ENCODE measurements at regions not wholly inside any gene's neighbourhood (a gene's known extent, or its start where the extent isn't known, plus 50 kb on each side); places are given as distances from the start of the nearest gene placed in this dataset.

DNA sequence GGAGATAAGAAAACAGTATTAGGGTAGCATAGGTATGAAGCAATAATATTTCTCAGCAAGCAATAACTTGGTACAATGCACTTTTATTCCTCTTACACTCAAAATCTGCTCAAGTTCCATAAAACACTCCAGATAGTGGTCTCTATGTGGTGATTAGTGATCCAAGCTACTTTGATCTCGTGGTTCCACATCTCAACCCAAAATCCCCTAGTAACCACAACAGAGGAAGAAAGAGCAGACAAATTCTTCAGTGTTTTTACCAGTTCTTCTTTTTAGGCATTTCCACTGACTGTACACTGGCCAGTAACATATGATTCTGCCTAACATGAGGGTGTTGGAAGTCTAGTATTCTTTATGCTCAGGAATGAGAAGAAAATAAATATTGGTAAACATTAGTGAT lies 309.0 kb upstream of the PTCHD4 start:
- no peak for TF ChIP-seq POLR2A (IDR thresholded peaks at IDR 0.05)
- TF ChIP-seq, protein P1, sequence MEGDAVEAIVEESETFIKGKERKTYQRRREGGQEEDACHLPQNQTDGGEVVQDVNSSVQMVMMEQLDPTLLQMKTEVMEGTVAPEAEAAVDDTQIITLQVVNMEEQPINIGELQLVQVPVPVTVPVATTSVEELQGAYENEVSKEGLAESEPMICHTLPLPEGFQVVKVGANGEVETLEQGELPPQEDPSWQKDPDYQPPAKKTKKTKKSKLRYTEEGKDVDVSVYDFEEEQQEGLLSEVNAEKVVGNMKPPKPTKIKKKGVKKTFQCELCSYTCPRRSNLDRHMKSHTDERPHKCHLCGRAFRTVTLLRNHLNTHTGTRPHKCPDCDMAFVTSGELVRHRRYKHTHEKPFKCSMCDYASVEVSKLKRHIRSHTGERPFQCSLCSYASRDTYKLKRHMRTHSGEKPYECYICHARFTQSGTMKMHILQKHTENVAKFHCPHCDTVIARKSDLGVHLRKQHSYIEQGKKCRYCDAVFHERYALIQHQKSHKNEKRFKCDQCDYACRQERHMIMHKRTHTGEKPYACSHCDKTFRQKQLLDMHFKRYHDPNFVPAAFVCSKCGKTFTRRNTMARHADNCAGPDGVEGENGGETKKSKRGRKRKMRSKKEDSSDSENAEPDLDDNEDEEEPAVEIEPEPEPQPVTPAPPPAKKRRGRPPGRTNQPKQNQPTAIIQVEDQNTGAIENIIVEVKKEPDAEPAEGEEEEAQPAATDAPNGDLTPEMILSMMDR (IDR thresholded peaks at IDR 0.05), result no peak

Data from gastroesophageal sphincter (tissue), 3 donors.